ENCODE measurements at regions not wholly inside any gene's neighbourhood (a gene's known extent, or its start where the extent isn't known, plus 50 kb on each side); places are given as distances from the start of the nearest gene placed in this dataset.

DNA sequence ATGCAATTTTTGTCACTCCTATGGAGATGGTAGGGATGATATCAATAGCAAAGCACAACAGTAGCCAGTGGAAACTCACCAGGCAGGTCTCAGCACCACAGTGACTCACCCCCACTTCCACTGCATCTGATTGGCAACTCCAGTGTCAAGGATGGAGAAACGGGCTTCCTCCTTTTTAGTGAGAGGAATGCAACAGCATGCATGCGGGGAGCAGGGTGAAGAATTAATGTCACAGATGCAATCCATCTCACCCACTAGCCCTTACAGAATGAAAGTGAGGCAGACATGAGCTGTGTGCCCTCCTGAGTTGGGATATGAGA is 467.0 kb upstream of the C16orf82 start:
- intact Hi-C loops (cut with micrococcal nuclease): no loop called here
- POLR2A ChIA-PET: no interaction called here
- Mint-ChIP-seq H3K4me3 (ENCODE audit: unreplicated experiment) (no peak overlapping the region), H3K27ac (ENCODE audit: low read depth, unreplicated experiment) (no peak overlapping the region), H3K36me3 (ENCODE audit: insufficient read depth, unreplicated experiment) (peaks cover 6% of the 10 kb centered on the region), H3K4me1 (ENCODE audit: insufficient read depth, unreplicated experiment) (no peaks in the 10 kb centered on the region), H3K27me3 (ENCODE audit: insufficient read depth, unreplicated experiment) (no peaks in the 10 kb centered on the region), H3K9me3 (ENCODE audit: unreplicated experiment) (peaks cover 42% of the 10 kb centered on the region)
- DNase-seq (ENCODE audit: unreplicated experiment): no peak
- CTCF ChIA-PET: no interaction called here
- TF ChIP-seq, protein P1, sequence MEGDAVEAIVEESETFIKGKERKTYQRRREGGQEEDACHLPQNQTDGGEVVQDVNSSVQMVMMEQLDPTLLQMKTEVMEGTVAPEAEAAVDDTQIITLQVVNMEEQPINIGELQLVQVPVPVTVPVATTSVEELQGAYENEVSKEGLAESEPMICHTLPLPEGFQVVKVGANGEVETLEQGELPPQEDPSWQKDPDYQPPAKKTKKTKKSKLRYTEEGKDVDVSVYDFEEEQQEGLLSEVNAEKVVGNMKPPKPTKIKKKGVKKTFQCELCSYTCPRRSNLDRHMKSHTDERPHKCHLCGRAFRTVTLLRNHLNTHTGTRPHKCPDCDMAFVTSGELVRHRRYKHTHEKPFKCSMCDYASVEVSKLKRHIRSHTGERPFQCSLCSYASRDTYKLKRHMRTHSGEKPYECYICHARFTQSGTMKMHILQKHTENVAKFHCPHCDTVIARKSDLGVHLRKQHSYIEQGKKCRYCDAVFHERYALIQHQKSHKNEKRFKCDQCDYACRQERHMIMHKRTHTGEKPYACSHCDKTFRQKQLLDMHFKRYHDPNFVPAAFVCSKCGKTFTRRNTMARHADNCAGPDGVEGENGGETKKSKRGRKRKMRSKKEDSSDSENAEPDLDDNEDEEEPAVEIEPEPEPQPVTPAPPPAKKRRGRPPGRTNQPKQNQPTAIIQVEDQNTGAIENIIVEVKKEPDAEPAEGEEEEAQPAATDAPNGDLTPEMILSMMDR (IDR thresholded peaks at IDR 0.05; ENCODE audit: unreplicated experiment): no peak
- BruUV-seq (replicated peaks): no TSS peak

DNA sequence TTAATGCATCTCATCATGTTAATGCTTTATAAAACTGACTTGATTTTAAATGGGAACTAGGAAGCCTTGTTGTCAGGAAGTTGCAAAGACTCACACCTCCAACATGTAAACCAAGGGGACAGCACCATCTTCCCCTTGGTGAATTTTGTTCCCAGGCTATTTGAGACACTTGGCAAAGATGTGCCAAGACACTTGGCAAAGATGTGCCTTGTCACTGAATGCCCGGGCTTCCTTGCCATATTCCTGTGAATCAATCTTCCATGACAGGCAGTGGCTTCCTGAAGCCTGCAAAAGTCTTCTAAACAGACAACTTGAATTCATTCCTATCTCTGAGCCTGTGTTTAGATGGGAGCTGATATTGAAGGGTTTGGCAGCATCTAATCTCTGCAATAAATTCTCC is 465.4 kb upstream of the C16orf82 start:
- intact Hi-C loops (cut with micrococcal nuclease): no loop called here
- Mint-ChIP-seq H3K4me1 (ENCODE audit: insufficient read depth, unreplicated experiment) (no peaks in the 10 kb centered on the region), H3K27ac (ENCODE audit: low read depth, unreplicated experiment) (no peak overlapping the region), H3K27me3 (ENCODE audit: insufficient read depth, unreplicated experiment) (no peaks in the 10 kb centered on the region), H3K4me3 (ENCODE audit: unreplicated experiment) (no peak overlapping the region), H3K36me3 (ENCODE audit: insufficient read depth, unreplicated experiment) (peaks cover 6% of the 10 kb centered on the region), H3K9me3 (ENCODE audit: unreplicated experiment) (peaks cover 46% of the 10 kb centered on the region)
- TF ChIP-seq, protein P1 (IDR thresholded peaks at IDR 0.05; ENCODE audit: unreplicated experiment): no peak
- DNase-seq (ENCODE audit: unreplicated experiment): no peak
- BruUV-seq (replicated peaks): no TSS peak
- ChIA-PET POLR2A (interaction anchor here (0.6 kb wide), 1 partner anchor 674 kb away, joined by 3 read pairs; no protein-coding TSS in a partner anchor), CTCF (interaction anchor here (1.1 kb wide), 1 partner anchor 348 kb away, joined by 3 read pairs; no protein-coding TSS in a partner anchor)

DNA sequence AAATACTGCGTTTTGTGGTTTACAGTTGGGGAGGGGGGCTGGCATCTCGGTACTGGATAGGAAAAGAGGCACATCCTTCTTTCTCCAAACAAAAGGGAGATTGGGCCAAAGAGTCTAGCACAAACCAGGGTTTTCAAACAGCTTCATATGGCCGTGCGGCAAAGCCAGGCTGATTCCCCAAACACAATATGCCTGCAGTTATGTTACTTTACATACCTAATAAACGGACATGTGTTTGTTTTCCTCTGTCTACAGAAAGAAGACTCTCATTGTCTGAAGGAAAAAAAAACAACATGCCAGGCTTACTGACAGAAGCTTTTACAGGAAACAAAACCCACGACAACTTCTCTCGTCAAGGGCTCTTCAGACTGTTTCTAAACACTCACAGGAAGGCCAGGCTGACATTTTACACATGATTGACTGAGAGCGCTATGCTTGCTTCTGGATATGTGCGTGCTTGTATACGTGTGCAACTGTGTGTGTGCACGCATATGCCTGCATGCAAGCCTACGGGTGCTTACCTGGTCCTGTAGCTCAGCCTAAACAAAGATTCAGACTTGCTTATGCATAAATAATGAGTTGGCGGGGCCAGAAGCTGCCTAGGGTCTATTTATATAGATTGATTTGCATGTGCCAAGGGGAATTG is 461.0 kb upstream of the C16orf82 start:
- no peaks in the 10 kb centered on the region for H3K4me1 Mint-ChIP-seq (ENCODE audit: insufficient read depth, unreplicated experiment)
- TF ChIP-seq, protein P1 (IDR thresholded peaks at IDR 0.05; ENCODE audit: unreplicated experiment): no peak
- H3K27ac Mint-ChIP-seq (ENCODE audit: low read depth, unreplicated experiment): no peak overlapping the region
- H3K27me3 Mint-ChIP-seq (ENCODE audit: insufficient read depth, unreplicated experiment): no peaks in the 10 kb centered on the region
- no peak overlapping the region for H3K4me3 Mint-ChIP-seq (ENCODE audit: unreplicated experiment)
- intact Hi-C loops (cut with micrococcal nuclease): no loop called here
- CTCF ChIA-PET: no interaction called here
- H3K9me3 Mint-ChIP-seq (ENCODE audit: unreplicated experiment): peaks cover 37% of the 10 kb centered on the region
- peaks cover 10% of the 10 kb centered on the region for H3K36me3 Mint-ChIP-seq (ENCODE audit: insufficient read depth, unreplicated experiment)
- DNase-seq (ENCODE audit: unreplicated experiment): no peak
- POLR2A ChIA-PET: no interaction called here
- BruUV-seq (replicated peaks): no TSS peak

DNA sequence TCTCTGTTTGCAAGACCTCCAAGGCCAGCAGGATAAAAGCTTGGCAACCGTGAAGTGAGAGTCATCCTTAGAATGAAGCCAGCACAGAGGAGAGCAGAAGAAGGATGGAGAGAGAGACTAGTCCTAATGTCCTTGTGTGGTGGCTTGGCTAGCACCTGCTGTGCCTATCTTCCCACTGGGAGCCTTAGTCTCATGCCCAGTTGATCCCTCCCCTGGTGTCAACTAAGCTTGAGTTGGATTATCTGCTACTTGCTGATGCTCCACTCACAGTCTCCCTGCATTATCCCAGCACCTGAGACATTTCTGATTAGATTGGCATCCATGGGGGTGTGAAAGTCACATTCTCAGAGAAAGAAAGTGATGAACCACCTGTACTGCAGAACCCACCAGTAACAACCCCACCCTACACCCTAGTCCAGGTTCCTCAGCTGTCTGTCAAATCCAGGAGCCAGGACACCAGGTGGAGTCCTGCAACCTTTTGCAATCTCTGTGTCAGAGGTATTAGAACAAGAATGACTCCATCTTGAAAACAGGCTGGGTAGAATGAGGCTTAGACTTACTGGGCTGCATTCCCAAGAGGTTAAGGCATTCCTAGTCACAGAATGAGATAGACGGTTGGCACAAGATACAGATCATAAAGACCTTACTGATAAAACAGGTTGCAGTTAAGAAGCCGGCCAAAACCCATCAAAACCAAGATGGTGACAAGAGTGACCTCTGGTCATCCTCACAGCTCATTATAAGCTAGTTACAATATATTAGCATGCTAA is 460.2 kb upstream of the C16orf82 start:
- peaks cover 10% of the 10 kb centered on the region for H3K36me3 Mint-ChIP-seq (ENCODE audit: insufficient read depth, unreplicated experiment)
- ChIA-PET CTCF (no interaction called here), POLR2A (no interaction called here)
- H3K4me3 Mint-ChIP-seq (ENCODE audit: unreplicated experiment): no peak overlapping the region
- peaks cover 42% of the 10 kb centered on the region for H3K9me3 Mint-ChIP-seq (ENCODE audit: unreplicated experiment)
- no peaks in the 10 kb centered on the region for H3K4me1 Mint-ChIP-seq (ENCODE audit: insufficient read depth, unreplicated experiment)
- BruUV-seq (replicated peaks): no TSS peak
- H3K27me3 Mint-ChIP-seq (ENCODE audit: insufficient read depth, unreplicated experiment): no peaks in the 10 kb centered on the region
- DNase-seq (ENCODE audit: unreplicated experiment): no peak
- intact Hi-C loops (cut with micrococcal nuclease): no loop called here
- TF ChIP-seq, protein P1 (IDR thresholded peaks at IDR 0.05; ENCODE audit: unreplicated experiment): no peak
- H3K27ac Mint-ChIP-seq (ENCODE audit: low read depth, unreplicated experiment): no peak overlapping the region

Data from MCF 10A (cell line).